NCI-H510A (cell line): ENCODE measurements at regions not wholly inside any gene's neighbourhood (a gene's known extent, or its start where the extent isn't known, plus 50 kb on each side); places are given as distances from the start of the nearest gene placed in this dataset.

Experiments
- DNase-seq: peaks from one replicate; lab custom pipeline; 2025; lab: John Stamatoyannopoulos, UW

GRCh38 chr3:18295171-18295920, 129.8 kb downstream of the SATB1 start:
- DNase-seq = no peak

GRCh38 chr3:18290157-18290556, 135.0 kb downstream of the SATB1 start:
- DNase-seq = no peak

GRCh38 chr3:18288243-18288642, 136.9 kb downstream of the SATB1 start:
- DNase-seq = no peak

GRCh38 chr3:18284716-18285115, 140.4 kb downstream of the SATB1 start:
- no peak for DNase-seq

- DNase-seq = no peak
Observed at GRCh38 chr3:18283680-18284079, 141.5 kb downstream of the SATB1 start.

- DNase-seq = no peak
Observed at GRCh38 chr3:18282507-18282906, 142.6 kb downstream of the SATB1 start.

GRCh38 chr3:18279226-18279737, 145.9 kb downstream of the SATB1 start:
- DNase-seq = no peak

GRCh38 chr3:18264853-18265252, 160.3 kb downstream of the SATB1 start:
- no peak for DNase-seq

GRCh38 chr3:18264361-18264760, 160.8 kb downstream of the SATB1 start:
- no peak for DNase-seq

- no peak for DNase-seq
Observed at GRCh38 chr3:18258492-18258891, 166.6 kb downstream of the SATB1 start.

- DNase-seq = no peak
Observed at GRCh38 chr3:18252578-18252977, 172.6 kb downstream of the SATB1 start.

GRCh38 chr3:18250991-18251390, 174.1 kb downstream of the SATB1 start:
- DNase-seq = no peak

- no peak for DNase-seq
Observed at GRCh38 chr3:18249126-18249525, 176.0 kb downstream of the SATB1 start.

- no peak for DNase-seq
Observed at GRCh38 chr3:18247776-18248310, 177.3 kb downstream of the SATB1 start.

GRCh38 chr3:18247139-18247695, 177.9 kb downstream of the SATB1 start:
- DNase-seq = no peak

- no peak for DNase-seq
Observed at GRCh38 chr3:18246336-18247060, 178.6 kb downstream of the SATB1 start.

- no peak for DNase-seq
Observed at GRCh38 chr3:18245721-18246120, 179.4 kb downstream of the SATB1 start.

GRCh38 chr3:18241837-18242236, 183.3 kb downstream of the SATB1 start:
- no peak for DNase-seq

- DNase-seq = no peak
Observed at GRCh38 chr3:18239674-18240073, 185.5 kb downstream of the SATB1 start.

- no peak for DNase-seq
Observed at GRCh38 chr3:18238746-18239331, 186.3 kb downstream of the SATB1 start.

- no peak for DNase-seq
Observed at GRCh38 chr3:18238332-18238731, 186.8 kb downstream of the SATB1 start.

GRCh38 chr3:18237251-18238005, 187.7 kb downstream of the SATB1 start:
- DNase-seq = no peak
